ENCODE measurements at regions not wholly inside any gene's neighbourhood (a gene's known extent, or its start where the extent isn't known, plus 50 kb on each side); places are given as distances from the start of the nearest gene placed in this dataset.

GRCh38 chr15:98233873-98234272 lies 273.4 kb downstream of the ARRDC4 start:
- Histone ChIP-seq H3K4me2 (ENCODE audit: insufficient read depth, low read length) (no peak overlapping the region), H4K20me1 (replicated peaks; ENCODE audit: control insufficient read depth, insufficient read depth, low read length) (no peaks in the 10 kb centered on the region), H2AFZ (ENCODE audit: low read depth, low read length) (no peak overlapping the region), H3K27me3 (ENCODE audit: control insufficient read depth in 2 of 2, insufficient read depth in 2 of 2, low read length in 2 of 2) (no peaks in the 10 kb centered on the region), H3K27ac (ENCODE audit: extremely low read depth, low read depth, low read length) (no peak overlapping the region), H3K9me3 (replicated peaks; ENCODE audit: control insufficient read depth, insufficient read depth, low read depth, low read length) (no peaks in the 10 kb centered on the region), H3K4me3 (no peak overlapping the region), H3K79me2 (ENCODE audit: control insufficient read depth, insufficient read depth, low read length) (no peaks in the 10 kb centered on the region), H3K36me3 (ENCODE audit: control insufficient read depth, insufficient read depth, low read length) (no peaks in the 10 kb centered on the region), H3K9ac (ENCODE audit: insufficient read depth in 1 of 2, low read depth in 2 of 2, low read length in 2 of 2) (no peak overlapping the region), H3K4me1 (replicated peaks in 1 of 2; ENCODE audit: control insufficient read depth in 2 of 2, insufficient read depth in 2 of 2, low read length in 2 of 2) (no peaks in the 10 kb centered on the region; a peak in 1 of 5 replicates), H3K9me1 (ENCODE audit: control insufficient read depth, insufficient read depth, low read length) (no peaks in the 10 kb centered on the region)
- WGBS (ENCODE audit: insufficient coverage, low coverage, missing lambda C conversion rate): 0% methylated on average over 2 of the region's 2 CpGs
- ATAC-seq (no peak), DNase-seq (ENCODE audit: extremely low read depth in 1 of 4, low spot score in 3 of 4) (no peak), FAIRE-seq (no peak)
- intact Hi-C loops (cut with micrococcal nuclease) (no loop called here), in situ Hi-C loops (cut with MboI) (no loop called here)
- no TSS peak for BruUV-seq (replicated peaks)
- TF ChIP-seq ETV6 (IDR thresholded peaks at IDR 0.05; ENCODE audit: borderline replicate concordance in 1 of 2, low read depth in 2 of 2, low read length in 1 of 2) (no peak), ETV6 (CRISPR knock-in tag; IDR thresholded peaks at IDR 0.05; ENCODE audit: borderline replicate concordance) (no peak), C11orf30 (IDR thresholded peaks at IDR 0.05; ENCODE audit: low read depth) (peak; percentile 27; the same call in 1 of the 2 replicates), MAFG (tag; conservative IDR thresholded peaks at IDR 0.05) (0 out of 2 replicates have a peak, but pooled peaks have one; percentile 25), ZNF316 (IDR thresholded peaks at IDR 0.05) (peak; percentile 53)
- CTCF ChIA-PET (ENCODE audit: low intra/inter-chr PET ratio): no interaction called here
- POLR2A ChIA-PET: no interaction called here

GRCh38 chr15:98240303-98240702 lies 279.8 kb downstream of the ARRDC4 start:
- ChIA-PET POLR2A (no interaction called here), CTCF (ENCODE audit: low intra/inter-chr PET ratio) (no interaction called here)
- Histone ChIP-seq H4K20me1 (replicated peaks; ENCODE audit: control insufficient read depth, insufficient read depth, low read length) (no peaks in the 10 kb centered on the region), H3K27ac (ENCODE audit: extremely low read depth, low read depth, low read length) (no peak overlapping the region), H3K4me3 (no peak overlapping the region), H3K36me3 (ENCODE audit: control insufficient read depth, insufficient read depth, low read length) (no peaks in the 10 kb centered on the region), H3K4me2 (ENCODE audit: insufficient read depth, low read length) (no peak overlapping the region), H2AFZ (ENCODE audit: low read depth, low read length) (no peak overlapping the region), H3K79me2 (ENCODE audit: control insufficient read depth, insufficient read depth, low read length) (no peaks in the 10 kb centered on the region), H3K9me1 (ENCODE audit: control insufficient read depth, insufficient read depth, low read length) (no peaks in the 10 kb centered on the region), H3K4me1 (replicated peaks in 1 of 2; ENCODE audit: control insufficient read depth in 2 of 2, insufficient read depth in 2 of 2, low read length in 2 of 2) (no peaks in the 10 kb centered on the region), H3K27me3 (ENCODE audit: control insufficient read depth in 2 of 2, insufficient read depth in 2 of 2, low read length in 2 of 2) (no peaks in the 10 kb centered on the region), H3K9ac (ENCODE audit: insufficient read depth in 1 of 2, low read depth in 2 of 2, low read length in 2 of 2) (no peak overlapping the region), H3K9me3 (replicated peaks; ENCODE audit: control insufficient read depth, insufficient read depth, low read depth, low read length) (no peaks in the 10 kb centered on the region)
- FAIRE-seq: no peak
- no peak for DNase-seq (ENCODE audit: extremely low read depth in 1 of 4, low spot score in 3 of 4)
- intact Hi-C loops (cut with micrococcal nuclease): no loop called here
- no peak for ATAC-seq
- WGBS (ENCODE audit: insufficient coverage, low coverage, missing lambda C conversion rate): 0% methylated on average over 1 of the region's 1 CpG
- in situ Hi-C loops (cut with MboI): no loop called here
- BruUV-seq (replicated peaks): no TSS peak
- TF ChIP-seq FOXJ3 (CRISPR knock-in tag; IDR thresholded peaks at IDR 0.05): no peak
- TF ChIP-seq ZNF124 (CRISPR knock-in tag; IDR thresholded peaks at IDR 0.05): no peak
- no peak for TF ChIP-seq FOXA3 (CRISPR knock-in tag; conservative IDR thresholded peaks at IDR 0.05 in 1 of 2, IDR thresholded peaks at IDR 0.05 in 1 of 2)
- no peak for TF ChIP-seq HDAC6 (IDR thresholded peaks at IDR 0.05; ENCODE audit: low read depth, low read length)
- TF ChIP-seq TOE1 (IDR thresholded peaks at IDR 0.05; ENCODE audit: borderline replicate concordance): no peak
- no peak for TF ChIP-seq TOE1 (CRISPR knock-in tag; IDR thresholded peaks at IDR 0.05; ENCODE audit: borderline replicate concordance, low read depth)
- no peak for TF ChIP-seq ZNF717 (CRISPR knock-in tag; IDR thresholded peaks at IDR 0.05)
- TF ChIP-seq TFAM (CRISPR knock-in tag; conservative IDR thresholded peaks at IDR 0.05): no peak
- TF ChIP-seq KDM1A (IDR thresholded peaks at IDR 0.05): no peak
- TF ChIP-seq ZNF445 (CRISPR knock-in tag; IDR thresholded peaks at IDR 0.05; ENCODE audit: low read depth): no peak
- TF ChIP-seq NBN (IDR thresholded peaks at IDR 0.05; ENCODE audit: low read depth): no peak
- TF ChIP-seq PCBP2 (IDR thresholded peaks at IDR 0.05; ENCODE audit: low read depth, low read length, poor library complexity, severe bottlenecking): no peak
- TF ChIP-seq ZNF551 (CRISPR knock-in tag; IDR thresholded peaks at IDR 0.05): no peak
